Dendritic cell treated with granulocyte-macrophage colony-stimulating factor and Interleukin-4, amounts not matched to agents 40 ng/mL and 50 ng/mL, for 4 days (primary cell): ENCODE measurements at regions not wholly inside any gene's neighbourhood (a gene's known extent, or its start where the extent isn't known, plus 50 kb on each side); places are given as distances from the start of the nearest gene placed in this dataset.

Experiments used
- H3K27ac Mint-ChIP-seq: one replicate; pipeline ENCODE4 v1.8.0; 2022; ENCODE audit warnings: mild to moderate bottlenecking, mixed read lengths
- H3K27me3 Mint-ChIP-seq: one replicate; pipeline ENCODE4 v1.8.0; 2022; ENCODE audit warnings: mild to moderate bottlenecking, mixed read lengths
- H3K36me3 Mint-ChIP-seq: one replicate; pipeline ENCODE4 v1.8.0; 2022; ENCODE audit warnings: low read depth, mixed read lengths
- H3K4me1 Mint-ChIP-seq: one replicate; pipeline ENCODE4 v1.8.0; 2022; ENCODE audit warnings: low read depth, mixed read lengths
- H3K4me3 Mint-ChIP-seq: one replicate; pipeline ENCODE4 v1.8.0; 2022; ENCODE audit warnings: mild to moderate bottlenecking, moderate library complexity, mixed read lengths
- H3K9me3 Mint-ChIP-seq: one replicate; pipeline ENCODE4 v1.8.0; 2022; ENCODE audit warnings: mixed read lengths
- intact Hi-C: fragments of 100-400 bp; cut with micrococcal nuclease; formaldehyde crosslinking; loops from one replicate; pipeline ENCODE4 v1.15.0; 2022

DNA sequence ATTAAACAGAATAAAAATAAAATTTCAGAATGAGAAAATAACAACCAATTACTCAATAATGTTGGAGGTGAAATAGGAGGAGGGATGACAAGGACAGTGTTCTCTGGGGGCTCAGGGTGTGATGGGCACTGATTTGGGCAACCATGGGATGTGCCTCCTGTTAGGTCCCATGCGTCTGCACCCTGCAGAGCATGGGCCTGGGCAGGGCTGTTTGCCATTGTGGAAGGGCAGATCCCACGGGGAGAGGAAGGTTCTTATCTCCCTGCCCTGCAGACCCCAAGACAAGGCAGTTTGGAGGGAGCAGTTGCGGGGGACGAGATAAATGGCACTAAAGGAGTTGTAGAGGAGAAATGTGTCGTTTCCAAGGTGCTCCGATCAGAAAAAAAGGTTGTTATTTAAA, 206.3 kb downstream of the THBS2 start:
- Mint-ChIP-seq H3K4me1 (no peaks in the 10 kb centered on the region), H3K4me3 (no peak overlapping the region), H3K27ac (no peak overlapping the region), H3K36me3 (no peaks in the 10 kb centered on the region), H3K27me3 (no peaks in the 10 kb centered on the region), H3K9me3 (no peaks in the 10 kb centered on the region)
- intact Hi-C loops: no loop called here

GRCh38 chr6:169046483-169047192, 207.0 kb downstream of the THBS2 start:
- intact Hi-C loops: no loop called here
- no peak overlapping the region for H3K27ac Mint-ChIP-seq
- no peaks in the 10 kb centered on the region for H3K4me1 Mint-ChIP-seq
- H3K36me3 Mint-ChIP-seq: no peaks in the 10 kb centered on the region
- H3K9me3 Mint-ChIP-seq: no peaks in the 10 kb centered on the region
- H3K4me3 Mint-ChIP-seq: no peak overlapping the region
- no peaks in the 10 kb centered on the region for H3K27me3 Mint-ChIP-seq

GRCh38 chr6:169046021-169046420, 207.6 kb downstream of the THBS2 start:
- no peaks in the 10 kb centered on the region for H3K36me3 Mint-ChIP-seq
- no peaks in the 10 kb centered on the region for H3K27me3 Mint-ChIP-seq
- intact Hi-C loops: no loop called here
- no peak overlapping the region for H3K27ac Mint-ChIP-seq
- H3K9me3 Mint-ChIP-seq: no peaks in the 10 kb centered on the region
- no peak overlapping the region for H3K4me3 Mint-ChIP-seq
- H3K4me1 Mint-ChIP-seq: no peaks in the 10 kb centered on the region

GRCh38 chr6:169045486-169045885, 208.2 kb downstream of the THBS2 start:
- intact Hi-C loops: no loop called here

DNA sequence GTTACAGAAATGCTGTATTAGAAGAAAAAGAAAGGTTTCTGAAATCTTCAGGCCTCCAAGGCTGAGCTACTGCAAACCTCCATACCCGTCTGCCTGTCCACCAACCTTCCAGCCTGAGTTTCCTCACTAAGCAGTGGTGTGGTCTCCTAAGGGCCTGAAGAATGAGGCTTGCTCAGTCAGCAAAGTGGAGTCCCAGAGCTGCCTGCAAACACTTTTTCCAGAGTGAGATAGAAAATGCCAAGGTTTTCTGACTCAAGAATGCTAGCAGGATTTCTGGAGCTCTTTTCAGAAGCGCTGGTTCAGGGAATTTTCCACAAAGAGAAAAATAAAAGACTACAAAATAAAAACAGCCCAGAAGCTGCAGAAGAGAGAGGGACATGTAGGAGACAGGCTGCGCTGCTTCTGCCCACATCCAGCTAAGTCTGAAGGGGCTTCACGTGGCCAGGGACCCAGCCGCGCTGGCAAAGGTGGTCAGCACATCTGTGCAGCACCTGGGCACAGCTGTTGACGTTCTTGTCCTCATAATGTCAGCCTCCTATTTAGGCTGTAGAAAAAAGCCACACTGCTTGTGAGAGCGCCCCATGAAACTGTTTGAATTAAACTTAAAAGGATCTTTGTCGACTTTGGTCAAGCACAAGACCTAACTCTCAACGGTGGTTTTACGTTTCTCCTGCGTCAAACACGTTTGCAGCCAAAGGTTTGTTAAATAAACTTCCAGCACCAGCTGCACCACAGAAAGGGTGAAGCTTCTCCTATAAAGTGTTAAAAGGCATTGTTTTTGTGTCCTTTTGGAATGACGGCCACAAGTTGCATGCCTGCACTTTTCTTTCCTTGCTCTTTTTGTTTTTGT, 209.0 kb downstream of the THBS2 start:
- Mint-ChIP-seq H3K27me3 (no peaks in the 10 kb centered on the region), H3K4me3 (no peak overlapping the region)

More at GRCh38 chr6:169045486-169045885, 208.2 kb downstream of the THBS2 start:
- H3K36me3 Mint-ChIP-seq: no peaks in the 10 kb centered on the region
- H3K27ac Mint-ChIP-seq: no peak overlapping the region
- H3K9me3 Mint-ChIP-seq: no peaks in the 10 kb centered on the region
- no peaks in the 10 kb centered on the region for H3K27me3 Mint-ChIP-seq
- H3K4me3 Mint-ChIP-seq: no peak overlapping the region
- H3K4me1 Mint-ChIP-seq: no peaks in the 10 kb centered on the region

GRCh38 chr6:169042061-169042460, 211.6 kb downstream of the THBS2 start:
- no peak overlapping the region for H3K27ac Mint-ChIP-seq
- no peaks in the 10 kb centered on the region for H3K27me3 Mint-ChIP-seq
- peaks cover 14% of the 10 kb centered on the region for H3K9me3 Mint-ChIP-seq
- intact Hi-C loops: no loop called here
- H3K4me1 Mint-ChIP-seq: no peaks in the 10 kb centered on the region
- H3K36me3 Mint-ChIP-seq: no peaks in the 10 kb centered on the region
- no peak overlapping the region for H3K4me3 Mint-ChIP-seq

More for the DNA sequence above, 209.0 kb downstream of the THBS2 start:
- Mint-ChIP-seq H3K4me1 (no peaks in the 10 kb centered on the region), H3K36me3 (no peaks in the 10 kb centered on the region), H3K9me3 (no peaks in the 10 kb centered on the region), H3K27ac (no peak overlapping the region)
- intact Hi-C loops: no loop called here

DNA sequence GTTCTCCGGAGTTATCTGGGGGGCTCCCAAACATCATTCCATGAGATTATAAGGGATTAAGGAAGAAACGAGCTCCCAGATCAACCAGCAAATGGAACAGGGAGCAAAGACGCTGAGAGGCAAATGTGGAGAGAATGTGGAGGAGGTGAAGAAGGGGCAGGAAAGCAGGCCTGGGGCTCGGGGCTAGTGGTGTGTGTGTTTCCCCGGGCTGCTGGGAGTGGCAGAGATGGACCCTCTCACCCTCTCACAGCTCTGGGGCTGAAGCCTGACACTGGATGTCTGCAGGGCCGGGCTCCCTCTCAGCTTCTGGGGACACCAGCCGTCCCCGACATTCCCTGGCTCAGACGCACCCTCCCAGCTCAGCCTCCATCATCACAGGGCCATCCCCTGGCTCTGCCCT, 212.6 kb downstream of the THBS2 start:
- H3K9me3 Mint-ChIP-seq: peaks cover 15% of the 10 kb centered on the region
- intact Hi-C loops: no loop called here
- no peaks in the 10 kb centered on the region for H3K4me1 Mint-ChIP-seq
- H3K27ac Mint-ChIP-seq: no peak overlapping the region
- no peaks in the 10 kb centered on the region for H3K27me3 Mint-ChIP-seq
- no peaks in the 10 kb centered on the region for H3K36me3 Mint-ChIP-seq
- H3K4me3 Mint-ChIP-seq: no peak overlapping the region

GRCh38 chr6:169038691-169039090, 215.0 kb downstream of the THBS2 start:
- H3K4me1 Mint-ChIP-seq: no peaks in the 10 kb centered on the region
- no peak overlapping the region for H3K4me3 Mint-ChIP-seq
- intact Hi-C loops: no loop called here
- no peaks in the 10 kb centered on the region for H3K36me3 Mint-ChIP-seq
- no peaks in the 10 kb centered on the region for H3K27me3 Mint-ChIP-seq
- peaks cover 30% of the 10 kb centered on the region for H3K9me3 Mint-ChIP-seq
- no peak overlapping the region for H3K27ac Mint-ChIP-seq

DNA sequence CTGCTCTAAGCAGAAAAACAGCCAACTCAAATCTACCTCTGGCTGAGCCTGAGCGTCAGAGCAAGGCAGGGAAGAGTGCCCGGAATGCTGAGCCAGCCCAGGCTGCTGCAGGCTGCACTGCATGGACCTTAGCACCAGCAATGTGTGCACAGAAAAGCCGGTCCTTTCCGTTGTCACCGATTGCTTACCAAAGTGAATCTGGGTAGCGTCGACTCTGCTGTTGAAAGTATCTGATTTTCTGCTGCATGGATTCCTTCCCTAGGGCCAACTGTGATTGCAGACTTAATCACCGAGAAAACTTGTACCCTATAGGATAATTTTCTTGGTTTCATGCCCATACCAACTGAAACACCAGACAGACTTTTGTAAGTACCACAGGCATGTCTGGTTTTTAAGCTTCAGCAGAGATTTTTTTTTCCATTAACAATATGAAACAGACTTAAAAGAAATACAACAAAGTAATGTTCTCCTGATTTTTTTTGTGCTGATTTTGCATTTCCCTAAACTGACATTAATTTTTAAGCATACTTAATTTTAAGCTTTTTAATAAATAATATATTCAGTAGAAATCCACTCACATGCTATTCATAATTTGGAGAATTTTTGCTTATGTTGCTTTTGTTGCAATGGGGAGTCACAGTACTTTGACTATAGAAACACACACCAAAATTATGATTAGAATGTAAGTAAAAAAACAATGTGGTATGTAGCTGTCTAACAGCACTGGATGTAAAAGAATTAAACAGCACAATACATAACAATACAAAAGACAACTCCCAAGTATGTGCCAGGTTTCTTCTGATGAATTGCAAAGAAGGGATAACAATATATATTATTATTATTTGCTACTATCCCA, 218.0 kb downstream of the THBS2 start:
- no peak overlapping the region for H3K4me3 Mint-ChIP-seq
- no peaks in the 10 kb centered on the region for H3K36me3 Mint-ChIP-seq
- H3K9me3 Mint-ChIP-seq: peaks cover 35% of the 10 kb centered on the region
- no peak overlapping the region for H3K27ac Mint-ChIP-seq
- intact Hi-C loops: no loop called here
- no peaks in the 10 kb centered on the region for H3K4me1 Mint-ChIP-seq
- H3K27me3 Mint-ChIP-seq: no peaks in the 10 kb centered on the region

GRCh38 chr6:169034516-169035167, 219.0 kb downstream of the THBS2 start:
- Mint-ChIP-seq H3K4me1 (no peaks in the 10 kb centered on the region), H3K27ac (no peak overlapping the region), H3K36me3 (no peaks in the 10 kb centered on the region), H3K27me3 (no peaks in the 10 kb centered on the region), H3K4me3 (no peak overlapping the region), H3K9me3 (peaks cover 39% of the 10 kb centered on the region)
- intact Hi-C loops: no loop called here

DNA sequence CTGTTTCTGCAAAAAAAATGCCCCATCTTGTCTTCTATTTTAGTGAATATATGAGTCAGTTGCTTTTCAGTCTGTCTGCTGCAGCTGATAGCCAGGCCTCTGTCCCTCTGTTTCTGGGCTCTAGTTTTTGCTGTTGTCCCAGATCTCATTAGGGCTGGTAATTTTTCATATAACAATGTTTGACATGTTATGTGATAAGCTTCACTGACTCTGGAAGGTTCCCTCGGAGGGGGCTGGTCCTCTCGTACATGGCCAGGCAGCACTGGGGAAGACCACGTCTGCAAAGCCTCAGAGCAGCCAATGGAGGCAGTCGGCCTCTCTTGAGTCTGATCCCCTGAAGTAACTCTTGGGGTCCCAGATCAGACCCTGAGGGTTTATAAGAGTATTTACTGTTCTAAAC, 223.8 kb downstream of the THBS2 start:
- no peaks in the 10 kb centered on the region for H3K27me3 Mint-ChIP-seq
- no peaks in the 10 kb centered on the region for H3K4me1 Mint-ChIP-seq
- intact Hi-C loops: no loop called here
- H3K4me3 Mint-ChIP-seq: no peak overlapping the region
- no peak overlapping the region for H3K27ac Mint-ChIP-seq
- no peaks in the 10 kb centered on the region for H3K36me3 Mint-ChIP-seq
- peaks cover 40% of the 10 kb centered on the region for H3K9me3 Mint-ChIP-seq

- peaks cover 30% of the 10 kb centered on the region for H3K9me3 Mint-ChIP-seq
- intact Hi-C loops: no loop called here
- H3K4me1 Mint-ChIP-seq: no peaks in the 10 kb centered on the region
- H3K4me3 Mint-ChIP-seq: no peak overlapping the region
- no peaks in the 10 kb centered on the region for H3K27me3 Mint-ChIP-seq
- H3K27ac Mint-ChIP-seq: no peak overlapping the region
- no peaks in the 10 kb centered on the region for H3K36me3 Mint-ChIP-seq
Observed at GRCh38 chr6:169028343-169028742, 225.3 kb downstream of the THBS2 start.

GRCh38 chr6:169026175-169026574, 227.5 kb downstream of the THBS2 start:
- H3K4me1 Mint-ChIP-seq: no peaks in the 10 kb centered on the region
- intact Hi-C loops: no loop called here
- no peaks in the 10 kb centered on the region for H3K36me3 Mint-ChIP-seq
- no peak overlapping the region for H3K4me3 Mint-ChIP-seq
- H3K27ac Mint-ChIP-seq: no peak overlapping the region
- H3K9me3 Mint-ChIP-seq: peaks cover 42% of the 10 kb centered on the region
- no peaks in the 10 kb centered on the region for H3K27me3 Mint-ChIP-seq
